K562 (cell line): ENCODE measurements at regions not wholly inside any gene's neighbourhood (a gene's known extent, or its start where the extent isn't known, plus 50 kb on each side); places are given as distances from the start of the nearest gene placed in this dataset.

ENCODE experiments used
- CREB1 ChIP-seq, 2 experiments: sonication (generic) in 1 of 2; formaldehyde crosslinking in 1 of 2; IDR thresholded peaks; 2 replicates each; pipeline versions ENCODE4 v1.6.1 to v1.8.0; 2012 to 2022; ENCODE audit warnings: inconsistent platforms in 1 of 2, mild to moderate bottlenecking in 1 of 2, missing genetic modification reagents in 1 of 2, moderate library complexity in 1 of 2
- EZH2 ChIP-seq: IDR thresholded peaks from 2 replicates; pipeline ENCODE4 v1.6.1; 2012; ENCODE audit warnings: low read depth, mild to moderate bottlenecking, inconsistent platforms, low read length, borderline replicate concordance
- FOXP1 ChIP-seq: sonication (generic); formaldehyde crosslinking; IDR thresholded peaks from 2 replicates; pipeline ENCODE4 v1.8.0; 2022; ENCODE audit warnings: mild to moderate bottlenecking, missing genetic modification reagents
- NFIC ChIP-seq: fragments of 450-650 bp; IDR thresholded peaks from 2 replicates; pipeline ENCODE4 v1.6.1; 2017; ENCODE audit warnings: mild to moderate bottlenecking, inconsistent platforms
- NRF1 ChIP-seq, 2 experiments: fragments of 450-650 bp; IDR thresholded peaks in 1 of 2; conservative IDR thresholded peaks in 1 of 2; 2 replicates each; pipeline ENCODE4 v1.6.1; 2014; ENCODE audit warnings: mild to moderate bottlenecking in 2 of 2
- SMARCA5 ChIP-seq: fragments of 450-650 bp; IDR thresholded peaks from 2 replicates; pipeline ENCODE4 v1.6.1; 2016
- XRCC3 ChIP-seq: fragments of 450-650 bp; IDR thresholded peaks from 2 replicates; pipeline ENCODE4 v1.6.1; 2017; ENCODE audit warnings: mild to moderate bottlenecking, moderate library complexity
- ZBTB1 ChIP-seq: sonication (generic); formaldehyde crosslinking; IDR thresholded peaks from 2 replicates; pipeline ENCODE4 v1.8.1; 2023; ENCODE audit warnings: missing genetic modification reagents, low read depth, mild to moderate bottlenecking, borderline replicate concordance
- ZNF274 ChIP-seq: IDR thresholded peaks from 2 replicates; pipeline ENCODE4 v1.6.1; 2011; ENCODE audit warnings: low read depth, mild to moderate bottlenecking, low read length, moderate library complexity, borderline replicate concordance
- TF ChIP-seq, protein P1 (sequence below), 3 experiments: IDR thresholded peaks in 2 of 3; conservative IDR thresholded peaks in 1 of 3; 2 replicates each; pipeline ENCODE4 v1.5.1; 2011 to 2012; ENCODE audit warnings: low read length in 3 of 3, mild to moderate bottlenecking in 3 of 3, control low read depth in 2 of 3, improper control_type of control experiment in 1 of 3, inconsistent platforms in 1 of 3, low read depth in 1 of 3, mixed read lengths in 1 of 3, moderate library complexity in 1 of 3; ENCODE audit not compliant: insufficient read depth in 2 of 3
- TF ChIP-seq, protein P2 (sequence below): sonication (generic); formaldehyde crosslinking; IDR thresholded peaks from 2 replicates; pipeline ENCODE4 v1.9.0; 2022; ENCODE audit warnings: mild to moderate bottlenecking, missing genetic modification reagents
- TF ChIP-seq, protein P3 (sequence below): fragments of 450-650 bp; formaldehyde crosslinking; IDR thresholded peaks from 2 replicates; pipeline ENCODE4 v1.4.0; 2020; ENCODE audit warnings: mild to moderate bottlenecking, moderate library complexity

DNA sequence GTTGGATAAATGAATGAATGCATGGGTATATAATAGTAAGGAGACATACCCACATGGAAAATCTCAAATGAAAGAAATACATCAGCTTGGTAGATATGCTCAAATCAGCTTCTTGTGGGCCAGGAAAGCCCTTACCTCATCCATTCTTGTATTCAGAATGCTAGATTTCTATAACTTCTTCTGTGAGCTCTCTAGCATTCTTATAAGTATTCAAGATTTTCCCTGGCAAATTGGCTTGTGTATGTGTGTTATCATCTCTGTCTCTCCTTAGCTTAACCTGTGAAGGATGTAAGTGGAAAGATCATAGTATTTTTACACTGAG, 100.8 kb downstream of the OR2B2 start:
- TF ChIP-seq ZNF274 (no peak), ZBTB1 (CRISPR knock-in tag) (no peak), NFIC (no peak), NRF1 (conservative IDR thresholded peaks at IDR 0.05 in 1 of 2, IDR thresholded peaks at IDR 0.05 in 1 of 2) (no peak), CREB1 (IDR thresholded peaks at IDR 0.05) (no peak), CREB1 (CRISPR knock-in tag; IDR thresholded peaks at IDR 0.05) (no peak), FOXP1 (CRISPR knock-in tag) (no peak), SMARCA5 (no peak), XRCC3 (no peak), EZH2 (no peak)
- TF ChIP-seq, protein P1, sequence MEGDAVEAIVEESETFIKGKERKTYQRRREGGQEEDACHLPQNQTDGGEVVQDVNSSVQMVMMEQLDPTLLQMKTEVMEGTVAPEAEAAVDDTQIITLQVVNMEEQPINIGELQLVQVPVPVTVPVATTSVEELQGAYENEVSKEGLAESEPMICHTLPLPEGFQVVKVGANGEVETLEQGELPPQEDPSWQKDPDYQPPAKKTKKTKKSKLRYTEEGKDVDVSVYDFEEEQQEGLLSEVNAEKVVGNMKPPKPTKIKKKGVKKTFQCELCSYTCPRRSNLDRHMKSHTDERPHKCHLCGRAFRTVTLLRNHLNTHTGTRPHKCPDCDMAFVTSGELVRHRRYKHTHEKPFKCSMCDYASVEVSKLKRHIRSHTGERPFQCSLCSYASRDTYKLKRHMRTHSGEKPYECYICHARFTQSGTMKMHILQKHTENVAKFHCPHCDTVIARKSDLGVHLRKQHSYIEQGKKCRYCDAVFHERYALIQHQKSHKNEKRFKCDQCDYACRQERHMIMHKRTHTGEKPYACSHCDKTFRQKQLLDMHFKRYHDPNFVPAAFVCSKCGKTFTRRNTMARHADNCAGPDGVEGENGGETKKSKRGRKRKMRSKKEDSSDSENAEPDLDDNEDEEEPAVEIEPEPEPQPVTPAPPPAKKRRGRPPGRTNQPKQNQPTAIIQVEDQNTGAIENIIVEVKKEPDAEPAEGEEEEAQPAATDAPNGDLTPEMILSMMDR (IDR thresholded peaks at IDR 0.05 in 2 of 3, conservative IDR thresholded peaks at IDR 0.05 in 1 of 3; ENCODE audit: insufficient read depth in 2 of 3, low read depth in 1 of 3, low read length in 3 of 3): no peak
- TF ChIP-seq, protein P2, sequence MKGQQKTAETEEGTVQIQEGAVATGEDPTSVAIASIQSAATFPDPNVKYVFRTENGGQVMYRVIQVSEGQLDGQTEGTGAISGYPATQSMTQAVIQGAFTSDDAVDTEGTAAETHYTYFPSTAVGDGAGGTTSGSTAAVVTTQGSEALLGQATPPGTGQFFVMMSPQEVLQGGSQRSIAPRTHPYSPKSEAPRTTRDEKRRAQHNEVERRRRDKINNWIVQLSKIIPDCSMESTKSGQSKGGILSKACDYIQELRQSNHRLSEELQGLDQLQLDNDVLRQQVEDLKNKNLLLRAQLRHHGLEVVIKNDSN (CRISPR knock-in tag): no peak
- TF ChIP-seq, protein P3, sequence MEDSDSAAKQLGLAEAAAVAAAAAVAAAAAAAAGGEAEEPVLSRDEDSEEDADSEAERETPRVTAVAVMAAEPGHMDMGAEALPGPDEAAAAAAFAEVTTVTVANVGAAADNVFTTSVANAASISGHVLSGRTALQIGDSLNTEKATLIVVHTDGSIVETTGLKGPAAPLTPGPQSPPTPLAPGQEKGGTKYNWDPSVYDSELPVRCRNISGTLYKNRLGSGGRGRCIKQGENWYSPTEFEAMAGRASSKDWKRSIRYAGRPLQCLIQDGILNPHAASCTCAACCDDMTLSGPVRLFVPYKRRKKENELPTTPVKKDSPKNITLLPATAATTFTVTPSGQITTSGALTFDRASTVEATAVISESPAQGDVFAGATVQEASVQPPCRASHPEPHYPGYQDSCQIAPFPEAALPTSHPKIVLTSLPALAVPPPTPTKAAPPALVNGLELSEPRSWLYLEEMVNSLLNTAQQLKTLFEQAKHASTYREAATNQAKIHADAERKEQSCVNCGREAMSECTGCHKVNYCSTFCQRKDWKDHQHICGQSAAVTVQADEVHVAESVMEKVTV (CRISPR knock-in tag): no peak
